GM23338 (cell line): ENCODE measurements at regions not wholly inside any gene's neighbourhood (a gene's known extent, or its start where the extent isn't known, plus 50 kb on each side); places are given as distances from the start of the nearest gene placed in this dataset.
A peak's percentile ranks its signal among the peaks of the same experiment; 100 is the strongest.

Experiments used
- ATAC-seq: fragments of 200-7000 bp; cut with Tn5 transposase; 3 replicates; pipeline ENCODE4 v1.9.1; 2020
- DNase-seq: peaks from one replicate; pipeline ENCODE4 v3.0.0-alpha.2; 2015; ENCODE audit warnings: low spot score
- H2AFZ ChIP-seq: fragments of 200-600 bp; sonication (generic); 2 replicates; pipeline ENCODE4 v1.8.0; 2016; ENCODE audit warnings: antibody characterized with exemption, mild to moderate bottlenecking, moderate library complexity
- H3F3A ChIP-seq: fragments of 200-600 bp; sonication (generic); replicated peaks from 2 replicates; pipeline ENCODE4 v1.8.0; 2017; ENCODE audit warnings: antibody characterized with exemption, mixed run types, low read depth
- H3K27ac ChIP-seq: fragments of 200-600 bp; sonication (generic); 2 replicates; pipeline ENCODE4 v1.6.1; 2016; ENCODE audit warnings: low read depth
- H3K27me3 ChIP-seq: fragments of 200-600 bp; sonication (generic); 2 replicates; pipeline ENCODE4 v1.8.0; 2016; ENCODE audit warnings: mild to moderate bottlenecking, mixed run types, moderate library complexity; ENCODE audit not compliant: insufficient read depth
- H3K36me3 ChIP-seq: fragments of 200-600 bp; sonication (generic); 2 replicates; pipeline ENCODE4 v1.8.0; 2016; ENCODE audit warnings: mild to moderate bottlenecking; ENCODE audit not compliant: insufficient read depth
- H3K4me1 ChIP-seq: fragments of 200-600 bp; sonication (generic); 2 replicates; pipeline ENCODE4 v1.8.0; 2016; ENCODE audit warnings: mild to moderate bottlenecking, moderate library complexity; ENCODE audit not compliant: insufficient read depth
- H3K4me2 ChIP-seq: fragments of 200-600 bp; sonication (generic); 2 replicates; pipeline ENCODE4 v1.7.1; 2017; ENCODE audit warnings: mixed run types
- H3K4me3 ChIP-seq: fragments of 200-600 bp; sonication (generic); 2 replicates; pipeline ENCODE4 v1.6.1; 2016; ENCODE audit warnings: mixed run types
- H3K79me2 ChIP-seq: fragments of 200-600 bp; sonication (generic); replicated peaks from 2 replicates; pipeline ENCODE4 v1.8.0; 2017; ENCODE audit warnings: mild to moderate bottlenecking; ENCODE audit not compliant: insufficient read depth
- H3K9me2 ChIP-seq: fragments of 200-600 bp; sonication (generic); 2 replicates; pipeline ENCODE4 v1.8.0; 2017; ENCODE audit not compliant: insufficient read depth
- H4K20me1 ChIP-seq: fragments of 200-600 bp; sonication (generic); replicated peaks from 2 replicates; pipeline ENCODE4 v1.8.0; 2017; ENCODE audit warnings: mild to moderate bottlenecking; ENCODE audit not compliant: insufficient read depth
- H3K27ac Mint-ChIP-seq: 2 replicates; pipeline ENCODE4 v1.8.0; 2020; ENCODE audit warnings: inconsistent platforms, mild to moderate bottlenecking, moderate library complexity, mixed read lengths
- H3K27me3 Mint-ChIP-seq: 3 replicates; pipeline ENCODE4 v1.8.0; 2022; ENCODE audit warnings: low read depth, mild to moderate bottlenecking, moderate library complexity, mixed read lengths, inconsistent platforms; ENCODE audit not compliant: insufficient read depth, poor library complexity
- H3K36me3 Mint-ChIP-seq: 3 replicates; pipeline ENCODE4 v1.8.0; 2021; ENCODE audit warnings: low read depth, mild to moderate bottlenecking, inconsistent platforms, moderate library complexity, mixed read lengths
- H3K4me1 Mint-ChIP-seq: 3 replicates; pipeline ENCODE4 v1.8.0; 2020; ENCODE audit warnings: mild to moderate bottlenecking, inconsistent platforms, mixed read lengths
- H3K4me3 Mint-ChIP-seq: 3 replicates; pipeline ENCODE4 v1.8.0; 2021; ENCODE audit warnings: moderate library complexity, mild to moderate bottlenecking, inconsistent platforms, mixed read lengths
- H3K9me3 Mint-ChIP-seq: 3 replicates; pipeline ENCODE4 v1.8.0; 2020; ENCODE audit warnings: moderate library complexity, mild to moderate bottlenecking, inconsistent platforms, mixed read lengths
- CREB1 ChIP-seq: fragments of 250-450 bp; sonication (Bioruptor Pico); IDR thresholded peaks from 2 replicates; pipeline ENCODE4 v1.5.0; 2020; ENCODE audit warnings: low read depth, mild to moderate bottlenecking, moderate library complexity
- CTCF ChIP-seq, 2 experiments: fragments of 200-600 bp in 1 of 2; sonication (generic) in 1 of 2; conservative IDR thresholded peaks; 2 replicates each; pipeline versions ENCODE4 v1.5.1 to v1.6.1; 2016 to 2017; ENCODE audit warnings: antibody characterized with exemption in 2 of 2, low read depth in 2 of 2, mild to moderate bottlenecking in 2 of 2, moderate library complexity in 1 of 2
- EZH2 ChIP-seq: fragments of 200-600 bp; sonication (generic); IDR thresholded peaks from one replicate; pipeline ENCODE4 v1.8.0; 2017; ENCODE audit warnings: antibody characterized with exemption, mild to moderate bottlenecking, low read depth; ENCODE audit not compliant: unreplicated experiment
- JUNB ChIP-seq: IDR thresholded peaks from one replicate; pipeline ENCODE4 v1.6.1; 2016; ENCODE audit warnings: antibody characterized with exemption; ENCODE audit not compliant: unreplicated experiment
- STAT1 ChIP-seq: IDR thresholded peaks from one replicate; pipeline ENCODE4 v1.6.1; 2016; ENCODE audit warnings: antibody characterized with exemption; ENCODE audit not compliant: unreplicated experiment
- ZNF114 ChIP-seq: fragments of 250-450 bp; sonication (Bioruptor Pico); IDR thresholded peaks from 2 replicates; pipeline ENCODE4 v1.5.0; 2020; ENCODE audit warnings: mild to moderate bottlenecking, moderate library complexity
- ZNF331 ChIP-seq: fragments of 250-450 bp; sonication (Bioruptor Pico); IDR thresholded peaks from 2 replicates; pipeline ENCODE4 v1.5.0; 2020; ENCODE audit warnings: low read depth, mild to moderate bottlenecking, moderate library complexity
- TF ChIP-seq, protein P1 (sequence below): IDR thresholded peaks from one replicate; pipeline ENCODE4 v1.6.1; 2018; ENCODE audit warnings: antibody characterized with exemption; ENCODE audit not compliant: unreplicated experiment

DNA sequence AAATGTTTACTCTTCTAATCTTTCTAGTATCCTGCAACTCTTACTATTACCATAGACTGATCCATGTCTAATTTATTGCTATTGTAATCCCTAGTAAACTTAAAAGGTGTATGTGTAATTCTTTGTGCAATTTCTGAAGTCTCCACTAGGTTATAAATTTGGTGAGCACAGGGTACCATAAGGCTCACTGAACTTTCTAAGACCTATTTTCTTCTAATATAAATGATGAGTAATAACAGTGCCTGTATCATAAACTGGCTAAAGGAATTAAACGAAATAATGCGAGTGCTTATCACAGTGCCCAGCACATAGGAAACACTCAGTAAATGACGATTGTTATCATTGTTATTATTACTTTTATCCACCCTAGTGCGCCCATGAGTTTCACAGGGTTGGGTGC lies 119.1 kb downstream of the KLF12 start:
- H3K79me2 ChIP-seq: 0 out of 2 replicates have a peak, but pooled peaks cover 5% of the 10 kb centered on the region
- H3K36me3 Mint-ChIP-seq: no peaks in the 10 kb centered on the region

GRCh38 chr13:74009100-74009668 lies 125.0 kb downstream of the KLF12 start:
- H3K9me3 Mint-ChIP-seq: no peaks in the 10 kb centered on the region
- Histone ChIP-seq H4K20me1 (no peaks in the 10 kb centered on the region), H3K4me1 (peaks cover 2% of the 10 kb centered on the region; the same call in 1 of the 2 replicates), H3K4me2 (no peak overlapping the region), H3K9me2 (no peaks in the 10 kb centered on the region; the same call in 1 of the 2 replicates), H2AFZ (no peak overlapping the region), H3K27me3 (no peaks in the 10 kb centered on the region), H3K36me3 (no peaks in the 10 kb centered on the region), H3F3A (no peaks in the 10 kb centered on the region), H3K79me2 (no peaks in the 10 kb centered on the region), H3K27ac (no peak overlapping the region), H3K4me3 (no peak overlapping the region)
- DNase-seq (no peak), ATAC-seq (no peak)
- no peak overlapping the region for H3K27ac Mint-ChIP-seq
- H3K4me3 Mint-ChIP-seq: no peak overlapping the region
- TF ChIP-seq ZNF331 (no peak), JUNB (no peak), EZH2 (no peak), ZNF114 (no peak), CTCF (conservative IDR thresholded peaks at IDR 0.05; ENCODE audit: low read depth in 2 of 2) (no peak), CREB1 (no peak)
- TF ChIP-seq, protein P1, sequence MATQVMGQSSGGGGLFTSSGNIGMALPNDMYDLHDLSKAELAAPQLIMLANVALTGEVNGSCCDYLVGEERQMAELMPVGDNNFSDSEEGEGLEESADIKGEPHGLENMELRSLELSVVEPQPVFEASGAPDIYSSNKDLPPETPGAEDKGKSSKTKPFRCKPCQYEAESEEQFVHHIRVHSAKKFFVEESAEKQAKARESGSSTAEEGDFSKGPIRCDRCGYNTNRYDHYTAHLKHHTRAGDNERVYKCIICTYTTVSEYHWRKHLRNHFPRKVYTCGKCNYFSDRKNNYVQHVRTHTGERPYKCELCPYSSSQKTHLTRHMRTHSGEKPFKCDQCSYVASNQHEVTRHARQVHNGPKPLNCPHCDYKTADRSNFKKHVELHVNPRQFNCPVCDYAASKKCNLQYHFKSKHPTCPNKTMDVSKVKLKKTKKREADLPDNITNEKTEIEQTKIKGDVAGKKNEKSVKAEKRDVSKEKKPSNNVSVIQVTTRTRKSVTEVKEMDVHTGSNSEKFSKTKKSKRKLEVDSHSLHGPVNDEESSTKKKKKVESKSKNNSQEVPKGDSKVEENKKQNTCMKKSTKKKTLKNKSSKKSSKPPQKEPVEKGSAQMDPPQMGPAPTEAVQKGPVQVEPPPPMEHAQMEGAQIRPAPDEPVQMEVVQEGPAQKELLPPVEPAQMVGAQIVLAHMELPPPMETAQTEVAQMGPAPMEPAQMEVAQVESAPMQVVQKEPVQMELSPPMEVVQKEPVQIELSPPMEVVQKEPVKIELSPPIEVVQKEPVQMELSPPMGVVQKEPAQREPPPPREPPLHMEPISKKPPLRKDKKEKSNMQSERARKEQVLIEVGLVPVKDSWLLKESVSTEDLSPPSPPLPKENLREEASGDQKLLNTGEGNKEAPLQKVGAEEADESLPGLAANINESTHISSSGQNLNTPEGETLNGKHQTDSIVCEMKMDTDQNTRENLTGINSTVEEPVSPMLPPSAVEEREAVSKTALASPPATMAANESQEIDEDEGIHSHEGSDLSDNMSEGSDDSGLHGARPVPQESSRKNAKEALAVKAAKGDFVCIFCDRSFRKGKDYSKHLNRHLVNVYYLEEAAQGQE: no peak
- peaks cover 9% of the 10 kb centered on the region; the same call in 2 of the 3 replicates for H3K4me1 Mint-ChIP-seq
- H3K36me3 Mint-ChIP-seq: no peaks in the 10 kb centered on the region
- H3K27me3 Mint-ChIP-seq: peaks cover 2% of the 10 kb centered on the region

More for the DNA sequence above, 119.1 kb downstream of the KLF12 start:
- ATAC-seq: no peak; the same call in 2 of the 3 replicates
- H3K27ac Mint-ChIP-seq: no peak overlapping the region
- no peak overlapping the region for H3K4me2 ChIP-seq
- H3K27me3 Mint-ChIP-seq: peaks cover 8% of the 10 kb centered on the region
- peaks cover 6% of the 10 kb centered on the region; the same call in 1 of the 2 replicates for H3K4me1 ChIP-seq
- no peaks in the 10 kb centered on the region for H3K9me3 Mint-ChIP-seq
- H3K27ac ChIP-seq: no peak overlapping the region
- no peak overlapping the region for H3K4me3 ChIP-seq
- H3K36me3 ChIP-seq: no peaks in the 10 kb centered on the region
- no peak overlapping the region for H2AFZ ChIP-seq
- DNase-seq: peak; percentile 43
- no peaks in the 10 kb centered on the region for H4K20me1 ChIP-seq
- H3K4me1 Mint-ChIP-seq: peaks cover 13% of the 10 kb centered on the region
- H3K27me3 ChIP-seq: no peaks in the 10 kb centered on the region
- peak in 1 of 2 experiments; percentile 47; a peak in 2 of 4 replicates for TF ChIP-seq CTCF (conservative IDR thresholded peaks at IDR 0.05; ENCODE audit: low read depth in 2 of 2)
- no peak for TF ChIP-seq STAT1
- H3F3A ChIP-seq: no peaks in the 10 kb centered on the region
- H3K4me3 Mint-ChIP-seq: no peak overlapping the region
- no peaks in the 10 kb centered on the region for H3K9me2 ChIP-seq
